ENCODE measurements at regions not wholly inside any gene's neighbourhood (a gene's known extent, or its start where the extent isn't known, plus 50 kb on each side); places are given as distances from the start of the nearest gene placed in this dataset.
A peak's percentile ranks its signal among the peaks of the same experiment; 100 is the strongest.

DNA sequence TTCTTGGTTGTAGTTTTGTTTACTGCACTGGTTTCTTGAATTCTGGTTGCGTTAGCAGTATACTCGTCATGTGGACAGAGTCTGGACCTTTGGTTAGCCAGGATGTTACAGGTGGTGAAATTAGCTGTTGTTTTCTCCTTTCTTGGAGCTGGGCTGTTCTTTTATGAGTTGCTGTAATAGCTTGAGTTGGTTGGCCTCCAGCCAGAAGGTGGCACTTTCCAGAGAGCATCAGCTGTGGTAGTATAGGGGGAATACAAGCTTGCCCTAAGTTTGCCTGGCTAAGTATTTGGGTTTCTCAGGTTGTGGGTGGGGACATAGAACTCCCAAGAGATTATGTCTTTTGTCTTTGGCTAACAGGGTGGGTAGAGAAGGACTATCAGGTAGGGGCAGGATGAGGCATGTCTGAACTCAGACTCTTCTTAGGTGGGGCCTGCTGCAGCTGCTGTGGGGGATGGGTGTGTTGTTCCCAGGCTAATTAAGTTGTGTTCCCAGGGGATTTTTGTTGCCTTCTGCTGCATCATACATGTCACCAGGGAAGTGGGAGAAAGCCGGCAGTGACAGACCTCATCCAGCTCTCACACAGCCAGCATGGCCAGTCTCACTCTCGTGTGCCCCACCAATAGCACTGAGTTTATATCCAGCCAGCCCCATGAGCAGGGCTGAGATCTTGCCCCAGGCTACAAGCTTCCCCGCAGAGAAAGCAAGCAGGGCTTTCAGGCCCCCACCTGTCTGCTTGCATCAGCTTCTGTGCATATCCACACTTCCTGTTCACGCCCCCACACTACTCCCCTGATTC, 246.7 kb upstream of the TPK1 start:
- no peak for DNase-seq

DNA sequence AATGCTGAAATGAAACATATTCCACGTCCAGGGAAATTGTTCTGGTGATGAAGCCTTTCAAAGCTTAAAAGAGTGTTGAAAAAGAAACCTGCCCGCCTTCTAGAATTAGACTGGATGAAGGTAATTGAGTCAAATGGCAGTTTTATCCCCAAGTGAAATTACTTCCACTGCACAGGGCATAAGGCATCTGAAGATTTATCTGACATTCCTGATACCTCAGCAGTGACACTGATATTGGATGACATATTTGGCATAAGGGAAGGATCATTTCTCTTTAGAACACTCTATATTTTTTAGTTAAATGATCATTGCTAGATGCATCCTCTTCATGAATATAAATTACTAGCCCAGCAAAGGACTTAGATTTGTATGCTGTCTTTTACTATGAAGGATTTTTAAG, 229.6 kb upstream of the TPK1 start:
- no peak for DNase-seq

DNA sequence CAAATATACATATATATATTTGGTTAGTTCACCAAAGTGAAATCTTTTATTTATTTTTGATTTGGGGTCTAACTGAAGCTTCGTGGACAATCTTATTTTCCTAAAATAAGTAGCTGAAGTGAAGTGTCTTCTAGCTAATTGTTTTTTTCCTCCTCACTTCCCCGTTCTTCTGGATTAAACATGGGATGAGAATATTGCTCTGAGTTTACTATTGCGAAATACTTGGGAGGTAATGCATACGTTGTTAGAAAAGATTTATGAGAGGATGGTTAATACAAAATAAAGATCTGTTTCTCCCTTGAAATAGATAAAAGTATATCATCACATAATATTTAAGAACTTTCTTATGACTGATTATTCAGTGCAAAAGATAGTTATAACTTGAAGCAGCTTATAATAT, 228.3 kb upstream of the TPK1 start:
- no peak for DNase-seq

DNA sequence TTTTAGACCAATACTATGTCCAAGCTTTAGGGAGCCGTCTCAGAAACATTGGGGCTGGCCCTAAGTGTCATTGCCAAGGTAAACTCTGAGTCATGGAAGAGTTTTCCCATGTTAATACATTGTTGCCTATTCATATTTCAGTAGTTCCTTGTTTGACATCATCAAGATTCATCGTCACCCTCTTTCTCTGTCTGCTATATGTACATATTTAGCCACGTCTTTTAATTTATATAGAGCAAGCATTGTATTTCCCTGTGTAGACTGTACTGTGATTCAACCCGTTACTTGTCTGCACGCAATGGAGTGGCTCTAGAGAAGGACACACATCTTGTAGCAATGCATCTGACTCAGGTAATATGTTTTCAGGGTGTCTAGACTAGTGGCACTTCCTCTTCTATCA, 217.9 kb upstream of the TPK1 start:
- no peak for DNase-seq

DNA sequence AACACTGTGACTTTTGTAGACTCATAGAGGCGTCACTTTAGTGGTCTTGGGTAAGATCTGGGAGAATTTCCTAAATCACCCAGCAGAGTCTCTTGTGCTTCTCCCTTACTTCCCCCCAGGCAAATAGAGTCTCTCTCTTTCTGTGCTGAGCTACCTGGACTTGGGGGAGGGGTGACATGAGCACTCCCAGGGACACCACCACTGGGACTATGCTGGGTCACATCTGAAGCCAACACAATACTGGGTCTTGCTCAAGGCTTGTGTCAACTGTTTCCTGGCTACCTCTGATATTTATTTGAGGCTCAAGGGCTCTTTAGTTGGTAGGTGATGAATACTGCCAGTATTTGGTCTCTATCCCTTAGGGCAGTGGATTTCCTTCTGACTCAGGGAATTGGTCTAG, 214.6 kb upstream of the TPK1 start:
- no peak for DNase-seq

DNA sequence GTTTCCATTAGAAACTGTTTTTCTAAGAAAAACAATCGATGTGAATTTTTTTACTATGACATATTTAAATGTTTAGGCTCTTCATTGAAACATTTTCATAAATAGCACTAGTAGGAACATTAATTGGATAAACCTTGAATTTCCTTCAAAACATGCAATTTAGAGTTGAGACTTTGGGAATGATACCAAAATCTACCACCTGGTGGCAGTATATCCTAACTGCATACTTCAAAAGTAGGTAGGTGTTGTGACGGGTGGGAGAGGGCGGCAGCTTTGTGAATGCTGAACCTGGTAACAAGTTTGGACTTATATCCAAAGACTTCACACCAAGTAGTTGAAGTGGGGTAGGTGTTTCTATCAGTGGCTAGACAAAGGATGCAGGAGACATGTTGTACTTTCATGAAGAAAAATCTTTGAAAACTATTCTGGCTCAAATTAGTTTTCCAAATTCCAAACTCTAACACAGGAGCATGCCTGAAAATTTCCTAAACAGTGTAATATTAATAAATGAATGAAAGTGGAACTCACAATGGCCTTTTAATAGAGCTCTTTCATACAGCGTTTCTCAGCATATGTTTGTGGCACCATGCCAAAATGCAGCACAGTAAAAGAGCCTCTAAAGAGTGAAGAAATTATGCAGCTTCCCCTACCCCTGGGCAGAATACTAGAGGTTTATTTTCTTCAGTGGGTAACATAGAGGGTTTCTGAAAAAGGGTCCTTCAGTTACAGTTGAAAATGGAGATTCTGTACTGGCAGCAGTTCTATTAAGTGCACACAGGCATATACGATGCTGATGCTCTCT, 201.0 kb upstream of the TPK1 start:
- DNase-seq = peak; percentile 33 to 43

DNA sequence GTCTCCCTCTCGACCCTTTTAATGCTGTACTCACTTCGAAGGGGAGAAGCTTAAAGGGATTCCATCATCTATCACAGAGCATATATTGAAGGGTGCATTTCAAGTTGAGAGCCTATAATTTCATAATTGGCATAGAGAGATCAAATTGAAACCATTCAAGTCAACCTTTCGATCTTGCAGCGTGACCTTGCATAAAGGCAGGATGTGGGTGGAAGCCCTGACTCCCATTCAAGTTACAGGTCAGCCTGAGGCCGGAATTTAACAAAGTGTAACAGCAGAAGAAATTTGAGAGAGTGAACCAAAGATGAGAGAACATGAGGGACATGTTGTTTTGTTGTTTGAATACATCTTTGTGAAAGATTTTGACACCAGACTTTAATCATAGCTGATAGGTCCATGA, 195.3 kb upstream of the TPK1 start:
- DNase-seq = no peak

DNA sequence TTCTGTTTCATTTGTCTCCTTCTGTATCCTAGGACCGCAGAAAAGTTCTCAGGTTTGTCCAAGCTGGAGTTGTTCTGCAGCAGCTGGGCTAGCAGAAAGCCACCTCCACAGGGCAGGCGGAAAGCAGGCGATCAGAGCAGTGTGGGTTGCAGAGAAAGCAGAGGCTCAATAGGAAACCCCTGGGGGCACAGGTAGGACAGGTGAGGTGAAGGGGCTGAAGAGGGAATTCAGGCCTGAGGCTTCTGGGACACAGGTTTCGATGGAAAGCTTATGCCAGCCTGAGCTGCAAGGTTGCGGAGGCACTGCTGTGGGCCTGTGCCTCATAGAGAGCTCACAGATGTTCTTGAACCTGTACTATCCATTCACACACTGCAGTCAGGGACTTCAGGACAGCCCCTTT, 194.9 kb upstream of the TPK1 start:
- no peak for DNase-seq

DNA sequence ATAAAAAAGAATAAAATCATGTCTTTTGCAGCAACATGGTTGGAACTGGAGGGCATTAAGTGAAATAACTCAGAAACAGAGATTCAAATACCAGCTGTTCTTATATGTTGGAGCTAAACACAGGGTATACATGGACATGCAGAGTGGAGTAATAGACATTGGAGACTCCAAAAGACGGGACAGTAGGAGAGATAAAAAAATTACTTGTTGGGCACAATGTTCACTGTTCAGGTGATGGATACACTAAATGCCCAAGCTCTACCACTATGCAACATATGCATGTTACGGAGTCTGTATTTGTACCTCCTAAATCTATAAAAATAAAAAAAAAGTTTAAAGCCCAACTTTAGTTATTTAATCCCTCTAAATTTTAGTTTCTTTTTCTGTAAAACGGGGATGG, 184.6 kb upstream of the TPK1 start:
- no peak for DNase-seq

DNA sequence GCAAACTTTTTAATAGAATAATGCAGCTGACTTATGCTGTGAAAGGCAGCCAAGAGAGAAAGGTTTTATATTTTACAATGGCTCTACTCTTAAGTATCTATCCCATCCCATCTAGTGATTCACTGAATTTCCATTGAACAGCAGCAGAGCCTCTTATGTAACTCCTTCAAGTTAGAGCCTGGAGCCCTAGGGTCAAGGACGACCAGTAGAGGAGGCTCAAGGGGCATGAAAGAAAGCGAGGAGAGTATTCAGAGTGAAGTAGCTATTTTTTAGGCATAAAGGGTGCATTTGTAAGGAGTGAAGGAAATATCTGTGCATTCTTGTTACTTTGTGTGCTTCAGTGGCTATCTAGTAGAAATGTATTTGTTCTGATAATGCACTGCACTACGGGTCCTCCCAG, 180.2 kb upstream of the TPK1 start:
- DNase-seq = no peak

DNA sequence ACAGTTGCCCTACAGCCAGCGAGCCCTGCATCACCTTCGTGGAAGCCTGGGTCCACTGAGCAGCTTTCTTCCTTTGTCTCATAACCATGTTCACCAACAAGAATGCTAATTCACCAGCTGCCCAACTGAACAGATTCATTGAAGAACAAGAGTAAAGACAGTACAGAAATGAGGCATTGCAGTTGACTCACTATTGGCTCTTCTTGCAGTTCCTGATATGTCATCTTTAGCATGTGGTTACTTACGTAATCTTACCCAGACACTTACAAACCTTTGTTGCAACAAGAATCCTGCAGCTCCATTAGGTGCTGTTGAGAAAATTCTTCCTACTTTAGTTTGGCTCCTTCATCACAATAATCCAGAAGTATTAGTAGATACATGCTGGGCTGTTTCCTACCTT, 174.0 kb upstream of the TPK1 start:
- no peak for DNase-seq

DNA sequence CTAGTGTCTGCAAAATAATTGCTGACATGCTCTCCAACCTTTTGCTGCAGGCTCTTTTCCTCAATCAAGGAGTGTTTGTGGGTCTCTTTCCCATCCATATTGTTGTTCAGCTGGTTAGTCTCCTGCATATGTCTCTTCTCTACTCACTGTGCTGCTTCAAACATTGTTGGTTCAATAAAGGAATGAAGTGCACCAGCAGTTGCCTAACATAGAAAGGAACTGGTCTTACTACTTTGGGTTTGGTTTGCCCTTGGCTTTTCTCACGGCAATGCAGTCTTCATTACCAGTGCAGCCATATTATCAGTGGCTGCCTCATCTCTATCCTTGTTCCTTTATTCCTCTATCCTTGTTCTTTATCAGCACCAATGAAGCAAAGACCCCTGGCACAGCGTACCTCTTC, 169.7 kb upstream of the TPK1 start:
- no peak for DNase-seq

DNA sequence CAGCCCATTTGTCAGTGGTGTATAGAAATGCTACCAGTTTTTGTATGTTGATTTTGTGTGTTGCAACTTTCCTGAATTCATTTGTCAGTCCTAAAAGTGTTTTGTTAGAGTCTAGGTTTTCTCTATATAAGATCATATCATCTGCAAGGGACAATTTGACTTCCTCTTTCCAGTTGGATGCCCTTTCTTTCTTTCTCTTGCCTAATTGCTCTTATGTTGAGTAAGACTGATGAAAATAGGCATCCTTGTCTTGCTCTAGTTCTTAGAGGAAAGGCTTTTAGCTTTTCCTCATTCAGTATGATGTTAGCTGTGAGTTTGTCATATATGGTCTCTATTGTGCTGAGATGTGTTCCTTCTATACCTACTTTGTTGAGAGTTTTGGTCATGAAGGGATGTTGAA, 161.7 kb upstream of the TPK1 start:
- no peak for DNase-seq

DNA sequence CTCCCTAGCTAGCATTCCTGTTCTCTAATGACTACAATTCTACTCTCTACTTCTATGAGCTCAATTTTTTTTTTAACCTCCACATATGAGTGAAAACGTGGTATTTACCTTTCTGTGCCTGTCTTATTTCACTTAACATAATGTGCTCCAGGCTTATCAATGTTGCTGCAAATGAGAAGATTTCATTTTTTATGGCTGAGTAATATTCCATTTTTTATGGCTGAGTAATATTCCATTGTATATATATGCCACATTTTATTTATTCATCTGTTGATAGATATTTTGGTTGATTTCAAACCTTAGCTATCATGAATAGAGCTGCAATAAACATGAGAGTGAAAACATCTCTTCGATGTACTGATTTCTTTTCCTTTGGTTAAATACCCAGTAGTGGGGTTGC, 159.6 kb upstream of the TPK1 start:
- no peak for DNase-seq

DNA sequence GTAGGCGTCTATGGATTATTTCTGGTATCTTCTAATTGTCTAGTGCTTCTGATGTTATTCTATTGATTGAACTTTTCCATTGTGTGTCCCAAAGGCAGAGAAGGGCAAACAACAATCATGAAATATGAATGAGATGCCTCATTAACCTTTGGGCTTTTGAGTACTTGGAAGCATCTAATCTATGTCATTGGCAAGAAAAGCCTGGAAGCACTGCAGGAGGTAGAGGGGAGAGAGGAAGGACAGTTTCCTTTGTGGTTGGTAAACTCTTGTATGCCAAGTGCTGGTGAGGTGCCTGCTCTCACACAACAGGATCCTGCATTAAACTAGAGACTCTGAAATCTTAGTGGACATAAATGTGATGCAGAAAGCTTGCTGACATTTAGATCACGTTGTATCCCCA, 155.2 kb upstream of the TPK1 start:
- DNase-seq = no peak

DNA sequence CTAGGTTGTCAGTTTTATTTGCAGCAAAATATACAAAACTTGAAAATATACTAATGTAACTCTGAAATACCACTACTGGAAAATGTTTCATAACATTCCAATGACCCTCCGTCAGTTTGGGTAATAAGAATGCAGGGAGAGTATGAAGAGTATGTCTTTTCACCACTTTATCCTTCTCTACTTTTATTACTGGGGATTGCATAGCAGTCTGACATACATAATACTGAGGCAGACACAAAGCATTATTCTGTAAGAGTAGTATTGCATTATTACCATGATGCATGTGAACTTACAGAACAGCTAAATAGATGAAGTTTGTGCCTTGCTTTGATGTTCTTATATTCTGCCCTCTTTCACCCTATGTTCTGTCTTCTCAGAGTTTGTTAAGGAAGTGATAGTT, 151.8 kb upstream of the TPK1 start:
- DNase-seq = no peak

DNA sequence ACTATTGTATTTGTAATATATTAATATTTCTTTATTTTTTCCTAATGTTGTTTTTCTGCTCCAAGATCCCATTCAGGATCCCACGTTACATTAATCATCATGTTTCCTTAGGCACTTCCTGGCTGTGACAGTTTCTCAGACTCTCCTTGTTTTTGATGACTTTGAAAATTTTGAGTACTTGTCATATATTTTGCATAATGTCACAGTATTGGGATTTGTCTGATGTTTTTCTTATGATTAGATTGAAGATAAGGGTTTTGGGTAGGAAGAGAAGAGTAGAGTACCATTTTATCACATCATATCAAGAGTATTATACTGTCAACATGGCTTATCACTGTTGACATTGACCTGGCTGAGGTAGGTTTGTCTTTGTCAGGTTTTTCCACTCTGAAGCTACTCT, 146.3 kb upstream of the TPK1 start:
- DNase-seq = no peak

DNA sequence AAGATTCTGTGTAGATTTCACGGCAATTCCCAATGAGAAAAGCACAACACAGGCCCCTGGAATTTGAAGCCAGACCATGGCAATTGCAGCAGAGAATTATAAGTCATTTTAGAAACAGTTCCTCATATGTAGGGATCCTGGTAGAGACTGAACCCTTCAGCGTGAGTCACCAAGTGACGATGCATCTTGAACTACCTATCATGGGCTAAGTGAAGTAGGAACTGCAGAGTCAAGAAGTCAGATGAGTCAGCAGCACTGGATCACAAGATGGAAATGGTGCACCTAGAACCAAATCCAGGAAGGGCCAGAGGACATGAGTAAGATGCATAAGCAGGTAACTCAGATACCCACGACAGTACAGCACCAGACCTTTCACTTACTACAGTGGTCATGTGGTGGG, 140.0 kb upstream of the TPK1 start:
- no peak for DNase-seq

DNA sequence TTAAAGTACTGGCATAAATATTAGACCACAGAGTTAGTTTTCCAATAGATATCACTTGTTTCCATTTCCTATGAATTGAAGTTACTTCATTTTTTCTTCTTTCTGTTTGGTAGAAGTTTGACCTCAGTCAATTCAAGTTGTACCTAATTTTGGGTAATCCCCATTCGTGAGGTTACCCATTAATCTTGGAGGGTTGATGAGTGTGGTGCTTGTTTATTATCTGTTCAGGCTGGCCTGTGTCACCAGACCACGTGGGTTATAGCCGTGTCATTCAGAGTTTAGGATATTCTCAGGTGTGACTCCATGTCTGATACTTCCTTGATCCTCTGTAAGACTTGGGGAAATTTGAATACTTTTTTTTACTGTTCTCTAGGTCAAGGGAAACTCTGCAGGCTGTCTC, 133.9 kb upstream of the TPK1 start:
- no peak for DNase-seq

DNA sequence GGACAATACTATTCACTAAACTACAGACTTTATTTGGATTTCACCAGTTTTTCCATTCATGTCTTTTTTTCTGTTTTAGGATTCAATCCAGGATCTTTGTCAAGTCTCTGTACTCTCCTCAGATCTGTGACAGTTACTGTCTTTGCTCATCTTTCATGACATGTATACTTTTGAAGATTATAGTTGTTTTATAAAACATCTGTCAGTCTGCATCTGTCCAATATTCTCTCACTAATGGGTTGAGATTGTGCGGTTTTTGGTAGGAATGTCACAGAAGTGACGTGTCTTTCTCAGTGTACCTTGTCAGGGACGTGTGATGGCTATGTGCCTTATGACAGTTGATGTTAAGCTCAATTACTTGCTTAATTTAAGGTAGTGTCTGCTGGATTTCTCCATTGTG, 124.9 kb upstream of the TPK1 start:
- DNase-seq = no peak

DNA sequence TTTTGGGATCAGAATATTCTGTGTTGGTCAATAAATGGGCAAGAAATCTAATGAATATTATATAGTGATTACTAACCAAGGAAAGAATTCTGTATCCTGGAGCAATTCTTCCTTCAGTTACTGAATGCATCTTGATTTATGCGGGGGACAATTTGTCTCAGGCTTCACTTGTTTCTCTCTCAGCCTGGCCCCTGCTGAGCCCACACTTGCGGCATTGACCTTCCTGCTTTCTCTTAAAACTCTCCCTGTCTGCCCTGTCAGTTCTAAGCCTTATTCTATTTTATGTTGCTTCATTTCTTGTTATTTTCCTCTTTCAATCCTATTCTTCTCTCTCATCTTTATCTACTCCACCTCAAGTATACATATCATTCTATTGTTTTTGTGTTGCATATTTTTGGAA, 122.1 kb upstream of the TPK1 start:
- DNase-seq = no peak

DNA sequence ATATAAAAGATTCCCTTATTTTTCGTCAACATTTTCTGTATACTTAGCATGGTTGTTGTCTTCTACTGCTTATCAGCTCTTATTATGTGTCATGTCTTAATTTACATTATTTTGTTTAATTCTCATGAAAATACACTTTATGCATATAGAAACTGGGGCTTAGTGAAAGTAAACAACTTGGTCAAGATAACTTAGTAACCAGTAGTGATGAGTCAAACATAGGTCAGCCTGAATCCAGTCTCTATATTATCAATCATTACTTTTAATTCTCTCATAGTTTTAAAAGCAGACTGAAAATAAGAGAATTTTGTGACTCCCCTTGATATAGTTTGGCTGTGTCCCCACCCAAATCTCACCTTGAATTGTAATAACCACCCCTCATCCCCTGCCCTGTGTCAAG, 119.6 kb upstream of the TPK1 start:
- no peak for DNase-seq

DNA sequence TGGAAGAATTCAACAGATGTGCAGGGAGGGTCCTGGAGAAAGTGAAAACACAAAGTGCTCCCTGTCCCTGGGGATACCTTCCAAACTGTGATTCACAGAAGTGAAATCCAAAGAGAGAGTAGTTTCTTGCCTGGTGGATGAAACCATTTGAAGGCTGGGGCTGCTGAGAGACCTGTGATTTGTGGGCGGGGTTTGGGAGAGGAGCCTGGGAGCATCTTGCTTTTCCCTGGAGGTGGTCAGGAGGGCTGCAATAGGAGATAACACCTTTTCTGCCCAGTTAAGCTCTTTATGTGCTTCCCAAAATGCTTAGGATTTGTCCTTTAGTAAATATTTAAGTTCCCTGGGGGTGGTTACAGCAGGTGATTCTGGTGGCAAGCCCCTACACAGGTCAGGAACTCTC, 105.3 kb upstream of the TPK1 start:
- DNase-seq = no peak

DNA sequence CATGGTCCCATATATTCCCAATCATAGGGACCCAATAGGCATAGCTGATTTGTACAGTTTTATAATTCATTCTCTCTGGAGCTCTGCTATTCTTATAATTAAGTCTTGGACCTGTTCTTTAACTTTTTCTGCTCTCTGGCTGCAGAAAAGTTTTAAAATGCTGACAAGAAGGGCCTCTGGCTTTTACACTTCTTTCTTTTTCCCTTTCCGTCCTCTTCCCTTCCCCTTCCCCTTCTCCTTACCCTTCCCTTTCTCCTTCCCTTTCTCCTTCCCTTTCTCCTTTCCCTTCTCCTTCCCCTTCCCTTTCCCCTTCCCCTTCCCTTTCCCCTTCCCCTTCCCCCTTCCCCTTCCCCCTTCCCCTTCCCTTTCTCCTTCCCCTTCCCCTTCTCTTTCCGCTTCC, 101.3 kb upstream of the TPK1 start:
- DNase-seq = no peak

DNA sequence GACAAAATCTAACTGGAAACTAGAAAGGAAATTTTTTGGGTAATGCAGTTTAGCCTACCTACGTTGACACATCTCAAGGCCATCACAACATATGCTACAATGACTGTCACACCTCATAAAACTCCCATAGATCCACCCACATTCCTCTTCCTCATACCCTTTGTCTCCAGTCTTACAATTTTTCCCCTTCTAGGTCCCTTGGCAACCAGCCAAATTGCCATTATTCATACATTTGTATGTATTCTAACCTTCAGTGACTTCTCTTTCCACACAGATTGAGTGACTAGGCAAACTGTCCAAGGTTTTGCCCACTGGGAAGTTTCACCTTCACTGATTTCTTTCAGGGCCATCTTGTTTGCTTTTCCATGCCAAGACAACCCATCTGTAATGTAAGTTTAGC, 100.5 kb upstream of the TPK1 start:
- DNase-seq = no peak
